ENCODE measurements at regions not wholly inside any gene's neighbourhood (a gene's known extent, or its start where the extent isn't known, plus 50 kb on each side); places are given as distances from the start of the nearest gene placed in this dataset.

DNA sequence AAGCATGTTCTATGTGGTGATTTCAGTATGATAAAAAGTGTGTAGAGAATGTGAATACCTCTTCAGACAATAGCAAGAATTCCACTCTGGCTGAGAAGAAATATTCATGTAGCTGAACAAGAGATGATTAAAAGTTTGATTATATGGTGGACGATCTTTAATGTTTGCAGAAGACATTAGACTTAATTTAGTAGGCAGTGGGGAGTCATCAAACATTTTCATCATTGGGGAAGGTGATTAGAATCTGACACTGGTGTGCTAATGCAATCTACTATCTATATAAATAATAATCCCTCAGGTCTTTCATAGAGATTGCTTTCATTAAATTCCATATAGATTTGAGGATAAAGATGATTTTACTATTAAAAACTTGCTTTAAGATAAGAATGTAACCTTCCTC lies 761.0 kb downstream of the SOCS6 start:
- Histone ChIP-seq H3K36me3 (ENCODE audit: low read depth) (no peaks in the 10 kb centered on the region; the same call in 1 of the 2 replicates), H3K27me3 (ENCODE audit: insufficient read depth, poor library complexity, severe bottlenecking) (no peaks in the 10 kb centered on the region), H3K4me3 (ENCODE audit: severe bottlenecking) (no peak overlapping the region), H3K27ac (ENCODE audit: poor library complexity, severe bottlenecking) (no peak overlapping the region), H3K9me3 (ENCODE audit: severe bottlenecking) (no peaks in the 10 kb centered on the region), H3K4me1 (ENCODE audit: insufficient read depth, poor library complexity, severe bottlenecking) (no peaks in the 10 kb centered on the region)
- ATAC-seq (ENCODE audit: low read depth) (no peak), DNase-seq (ENCODE audit: low spot score) (no peak)
- TF ChIP-seq, protein P1, sequence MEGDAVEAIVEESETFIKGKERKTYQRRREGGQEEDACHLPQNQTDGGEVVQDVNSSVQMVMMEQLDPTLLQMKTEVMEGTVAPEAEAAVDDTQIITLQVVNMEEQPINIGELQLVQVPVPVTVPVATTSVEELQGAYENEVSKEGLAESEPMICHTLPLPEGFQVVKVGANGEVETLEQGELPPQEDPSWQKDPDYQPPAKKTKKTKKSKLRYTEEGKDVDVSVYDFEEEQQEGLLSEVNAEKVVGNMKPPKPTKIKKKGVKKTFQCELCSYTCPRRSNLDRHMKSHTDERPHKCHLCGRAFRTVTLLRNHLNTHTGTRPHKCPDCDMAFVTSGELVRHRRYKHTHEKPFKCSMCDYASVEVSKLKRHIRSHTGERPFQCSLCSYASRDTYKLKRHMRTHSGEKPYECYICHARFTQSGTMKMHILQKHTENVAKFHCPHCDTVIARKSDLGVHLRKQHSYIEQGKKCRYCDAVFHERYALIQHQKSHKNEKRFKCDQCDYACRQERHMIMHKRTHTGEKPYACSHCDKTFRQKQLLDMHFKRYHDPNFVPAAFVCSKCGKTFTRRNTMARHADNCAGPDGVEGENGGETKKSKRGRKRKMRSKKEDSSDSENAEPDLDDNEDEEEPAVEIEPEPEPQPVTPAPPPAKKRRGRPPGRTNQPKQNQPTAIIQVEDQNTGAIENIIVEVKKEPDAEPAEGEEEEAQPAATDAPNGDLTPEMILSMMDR (IDR thresholded peaks at IDR 0.05; ENCODE audit: poor library complexity, severe bottlenecking), result no peak

DNA sequence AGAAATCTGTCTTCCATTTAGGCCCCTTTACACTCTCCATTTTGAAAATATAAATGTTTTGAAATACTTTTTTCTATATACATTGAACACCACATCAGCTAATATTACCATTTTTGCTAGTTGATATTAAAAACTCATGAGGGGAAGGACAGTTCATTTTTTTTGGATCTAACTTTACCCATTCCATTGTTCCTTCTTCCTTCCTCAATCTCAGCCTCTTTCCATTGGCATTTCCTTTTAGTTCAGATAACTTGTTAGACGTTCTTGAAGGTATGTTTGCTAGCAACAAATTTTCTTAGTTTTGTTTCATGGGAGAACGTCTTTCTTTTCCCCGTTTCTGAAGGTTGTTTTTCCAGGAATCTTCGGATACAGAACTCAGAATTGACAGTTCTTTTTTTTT lies 759.0 kb downstream of the SOCS6 start:
- no peaks in the 10 kb centered on the region; the same call in 1 of the 2 replicates for H3K36me3 ChIP-seq (ENCODE audit: low read depth)

DNA sequence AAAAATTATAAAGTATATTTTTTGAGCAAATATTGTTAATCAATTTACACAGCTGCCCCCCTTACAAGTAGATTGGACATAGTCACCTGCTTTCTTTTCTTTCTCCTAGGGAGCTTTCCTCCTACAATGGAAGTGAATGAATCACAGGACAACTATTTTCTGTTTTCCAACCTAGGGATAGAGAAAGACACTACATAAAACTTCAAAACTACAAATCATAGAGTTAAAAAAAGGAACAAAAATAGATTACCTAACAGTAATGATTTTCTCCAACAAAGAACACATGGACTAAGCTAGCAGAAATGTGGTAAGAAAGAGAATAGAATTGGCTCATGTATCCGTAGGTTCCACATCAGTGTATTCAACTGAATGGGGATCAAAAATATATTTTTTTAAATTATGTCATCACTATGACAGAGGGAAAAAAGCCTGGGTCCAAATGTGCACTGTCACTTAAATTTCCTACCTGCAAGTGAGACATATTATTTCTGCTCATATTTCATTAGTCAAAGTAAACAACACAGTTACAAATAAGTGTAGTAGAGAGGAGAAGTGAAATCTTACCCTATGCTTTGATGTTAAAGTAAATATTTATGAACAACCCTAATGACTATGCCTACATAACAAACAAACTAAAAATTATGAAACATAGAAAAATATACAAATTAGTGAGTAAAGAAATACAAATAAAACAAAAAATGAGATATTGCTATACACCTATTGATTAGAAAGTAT lies 756.7 kb downstream of the SOCS6 start:
- TF ChIP-seq, protein P1 (IDR thresholded peaks at IDR 0.05; ENCODE audit: poor library complexity, severe bottlenecking), result no peak
- no peak for DNase-seq (ENCODE audit: low spot score)
- Histone ChIP-seq H3K27me3 (ENCODE audit: insufficient read depth, poor library complexity, severe bottlenecking) (no peaks in the 10 kb centered on the region), H3K9me3 (ENCODE audit: severe bottlenecking) (no peaks in the 10 kb centered on the region), H3K27ac (ENCODE audit: poor library complexity, severe bottlenecking) (no peak overlapping the region), H3K4me1 (ENCODE audit: insufficient read depth, poor library complexity, severe bottlenecking) (no peaks in the 10 kb centered on the region), H3K4me3 (ENCODE audit: severe bottlenecking) (no peak overlapping the region), H3K36me3 (ENCODE audit: low read depth) (no peaks in the 10 kb centered on the region; the same call in 1 of the 2 replicates)
- no peak for ATAC-seq (ENCODE audit: low read depth)

More for the DNA sequence above, 759.0 kb downstream of the SOCS6 start:
- TF ChIP-seq, protein P1 (IDR thresholded peaks at IDR 0.05; ENCODE audit: poor library complexity, severe bottlenecking), result no peak
- no peak overlapping the region for H3K4me3 ChIP-seq (ENCODE audit: severe bottlenecking)
- H3K27me3 ChIP-seq (ENCODE audit: insufficient read depth, poor library complexity, severe bottlenecking), result no peaks in the 10 kb centered on the region
- DNase-seq (ENCODE audit: low spot score) (no peak), ATAC-seq (ENCODE audit: low read depth) (no peak)
- H3K4me1 ChIP-seq (ENCODE audit: insufficient read depth, poor library complexity, severe bottlenecking), result no peaks in the 10 kb centered on the region
- H3K27ac ChIP-seq (ENCODE audit: poor library complexity, severe bottlenecking), result no peak overlapping the region
- H3K9me3 ChIP-seq (ENCODE audit: severe bottlenecking), result no peaks in the 10 kb centered on the region

DNA sequence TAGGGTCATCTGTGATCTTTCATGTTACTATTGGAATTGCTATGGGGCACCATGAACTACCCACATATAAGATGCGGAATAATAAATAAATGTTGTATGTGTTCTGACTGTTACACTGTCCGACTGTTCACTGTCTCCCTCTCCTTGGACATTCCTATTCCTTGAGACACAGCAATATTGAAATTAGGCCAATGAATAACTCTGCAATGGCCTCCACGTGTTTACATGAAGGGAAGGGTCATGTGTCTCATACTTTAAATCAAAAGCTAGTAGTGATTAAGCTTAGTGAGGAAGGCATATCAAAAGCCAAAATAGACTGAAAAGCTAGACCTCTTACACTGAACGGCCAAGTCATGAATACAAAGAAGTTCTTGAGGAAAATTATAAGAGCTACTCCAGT lies 751.3 kb downstream of the SOCS6 start:
- Histone ChIP-seq H3K4me3 (ENCODE audit: severe bottlenecking) (no peak overlapping the region), H3K4me1 (ENCODE audit: insufficient read depth, poor library complexity, severe bottlenecking) (peaks cover 16% of the 10 kb centered on the region), H3K36me3 (ENCODE audit: low read depth) (no peaks in the 10 kb centered on the region), H3K27ac (ENCODE audit: poor library complexity, severe bottlenecking) (no peak overlapping the region), H3K27me3 (ENCODE audit: insufficient read depth, poor library complexity, severe bottlenecking) (no peaks in the 10 kb centered on the region), H3K9me3 (ENCODE audit: severe bottlenecking) (no peaks in the 10 kb centered on the region)
- TF ChIP-seq, protein P1 (IDR thresholded peaks at IDR 0.05; ENCODE audit: poor library complexity, severe bottlenecking), result no peak
- DNase-seq (ENCODE audit: low spot score) (no peak), ATAC-seq (ENCODE audit: low read depth) (no peak)

DNA sequence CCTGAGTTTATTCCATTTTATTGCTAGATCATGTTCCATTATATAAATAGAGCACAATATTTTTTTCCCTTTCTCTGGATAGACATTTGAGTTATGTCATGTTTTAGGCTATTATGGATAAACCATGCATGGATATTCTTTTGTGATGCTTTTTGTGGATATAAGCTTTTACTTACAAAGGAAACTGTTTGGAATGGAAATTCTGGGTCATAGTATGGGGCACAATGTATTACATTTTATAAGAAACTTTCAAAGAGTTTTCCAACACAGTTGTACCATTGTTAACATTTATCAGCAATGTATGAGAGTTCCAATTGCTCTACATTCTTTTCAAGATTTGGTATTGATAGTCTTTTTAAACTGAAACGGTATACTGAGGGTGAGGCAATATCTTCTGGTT lies 749.4 kb downstream of the SOCS6 start:
- Histone ChIP-seq H3K9me3 (ENCODE audit: severe bottlenecking) (no peaks in the 10 kb centered on the region), H3K36me3 (ENCODE audit: low read depth) (no peaks in the 10 kb centered on the region), H3K27ac (ENCODE audit: poor library complexity, severe bottlenecking) (no peak overlapping the region), H3K4me1 (ENCODE audit: insufficient read depth, poor library complexity, severe bottlenecking) (peaks cover 17% of the 10 kb centered on the region), H3K4me3 (ENCODE audit: severe bottlenecking) (no peak overlapping the region), H3K27me3 (ENCODE audit: insufficient read depth, poor library complexity, severe bottlenecking) (no peaks in the 10 kb centered on the region)
- no peak for DNase-seq (ENCODE audit: low spot score)
- no peak for ATAC-seq (ENCODE audit: low read depth)
- TF ChIP-seq, protein P1 (IDR thresholded peaks at IDR 0.05; ENCODE audit: poor library complexity, severe bottlenecking), result no peak
